Liver (tissue), 8 donors: ENCODE measurements at regions not wholly inside any gene's neighbourhood (a gene's known extent, or its start where the extent isn't known, plus 50 kb on each side); places are given as distances from the start of the nearest gene placed in this dataset.

Source experiments
- DNase-seq: peaks from one replicate; pipeline ENCODE4 v3.0.0-alpha.2; 2017; ENCODE audit warnings: low spot score
- H3K27ac ChIP-seq, 2 donors: one replicate each; pipeline ENCODE4 v1.7.0; 2013; ENCODE audit warnings: inconsistent platforms in 2 of 2, low read length in 2 of 2, control low read depth in 1 of 2, low read depth in 1 of 2, mild to moderate bottlenecking in 1 of 2
- H3K27me3 ChIP-seq, 4 donors: one replicate each; pipeline versions ENCODE4 v1.6.1 to v1.7.0; 2013; ENCODE audit warnings: low read length in 3 of 4, inconsistent platforms in 1 of 4, mild to moderate bottlenecking in 1 of 4, moderate library complexity in 1 of 4; ENCODE audit not compliant: control insufficient read depth in 4 of 4, insufficient read depth in 4 of 4
- H3K36me3 ChIP-seq, 4 donors: one replicate each; pipeline versions ENCODE4 v1.6.1 to v1.7.0; 2013; ENCODE audit warnings: low read length in 3 of 4, mild to moderate bottlenecking in 3 of 4, low read depth in 1 of 4, moderate library complexity in 1 of 4; ENCODE audit not compliant: control insufficient read depth in 4 of 4, insufficient read depth in 3 of 4
- H3K4me1 ChIP-seq, 4 donors: one replicate each; pipeline versions ENCODE4 v1.6.1 to v1.7.0; 2013; ENCODE audit warnings: low read length in 3 of 4, mild to moderate bottlenecking in 3 of 4, moderate library complexity in 1 of 4; ENCODE audit not compliant: control insufficient read depth in 4 of 4, insufficient read depth in 4 of 4
- H3K4me3 ChIP-seq, 3 donors: one replicate each; pipeline versions ENCODE4 v1.6.1 to v1.7.0; 2013; ENCODE audit warnings: low read length in 3 of 3, control low read depth in 1 of 3, low read depth in 1 of 3, mild to moderate bottlenecking in 1 of 3
- H3K9ac ChIP-seq, 2 donors: one replicate each; pipeline ENCODE4 v1.7.0; 2013; ENCODE audit warnings: low read length in 2 of 2, mild to moderate bottlenecking in 2 of 2, moderate library complexity in 2 of 2, control low read depth in 1 of 2, low read depth in 1 of 2
- H3K9me3 ChIP-seq, 4 donors: one replicate each; pipeline versions ENCODE4 v1.6.1 to v1.7.0; 2013; ENCODE audit warnings: low read length in 3 of 4; ENCODE audit not compliant: control insufficient read depth in 4 of 4
- FOXA1 ChIP-seq: IDR thresholded peaks from 2 replicates; pipeline ENCODE4 v1.6.1; 2016; ENCODE audit warnings: antibody characterized with exemption
- FOXA2 ChIP-seq: IDR thresholded peaks from 2 replicates; pipeline ENCODE4 v1.6.1; 2016; ENCODE audit warnings: antibody characterized with exemption
- HNF4A ChIP-seq, 2 donors: conservative IDR thresholded peaks; 2 replicates each; pipeline ENCODE4 v1.6.1; 2016; ENCODE audit warnings: antibody characterized with exemption in 2 of 2, mild to moderate bottlenecking in 2 of 2
- HNF4G ChIP-seq: IDR thresholded peaks from 2 replicates; pipeline ENCODE4 v1.6.1; 2016; ENCODE audit warnings: antibody characterized with exemption
- NR2F2 ChIP-seq: IDR thresholded peaks from 2 replicates; pipeline ENCODE4 v1.6.1; 2016; ENCODE audit warnings: antibody characterized with exemption
- RAD21 ChIP-seq, 2 donors: IDR thresholded peaks; 2 replicates each; pipeline ENCODE4 v1.6.1; 2016; ENCODE audit warnings: antibody characterized with exemption in 2 of 2, mild to moderate bottlenecking in 2 of 2
- RXRA ChIP-seq, 2 donors: IDR thresholded peaks; 2 replicates each; pipeline ENCODE4 v1.6.1; 2017 to 2018; ENCODE audit warnings: antibody characterized with exemption in 2 of 2, mild to moderate bottlenecking in 1 of 2
- SP1 ChIP-seq: IDR thresholded peaks from 2 replicates; pipeline ENCODE4 v1.6.1; 2018; ENCODE audit warnings: antibody characterized with exemption, mild to moderate bottlenecking
- TAF1 ChIP-seq: conservative IDR thresholded peaks from 2 replicates; pipeline ENCODE4 v1.6.1; 2016; ENCODE audit warnings: antibody characterized with exemption, mild to moderate bottlenecking
- YY1 ChIP-seq: IDR thresholded peaks from 2 replicates; pipeline ENCODE4 v1.6.1; 2016; ENCODE audit warnings: antibody characterized with exemption, mild to moderate bottlenecking
- WGBS: extraction: QIAGEN DNeasy Blood & Tissue Kit; methylation state at CpG from one replicate; pipeline ENCODE4 v1.1.7; 2013; 5-methylcytosine and 5-hydroxymethylcytosine counted together
- TF ChIP-seq, protein P1 (sequence below): IDR thresholded peaks from 2 replicates; pipeline ENCODE4 v1.6.1; 2016; ENCODE audit warnings: antibody characterized with exemption
- TF ChIP-seq, protein P2 (sequence below): fragments of 150-350 bp; IDR thresholded peaks from 2 replicates; pipeline ENCODE4 v1.5.1; 2017; ENCODE audit warnings: improper control_type of control experiment, low read depth, low read length; ENCODE audit not compliant: missing input control
- TF ChIP-seq, protein P3 (sequence below): IDR thresholded peaks from 2 replicates; pipeline ENCODE4 v1.6.1; 2016; ENCODE audit warnings: antibody characterized with exemption
- TF ChIP-seq, protein P4 (sequence below): IDR thresholded peaks from 2 replicates; pipeline ENCODE4 v1.6.1; 2016; ENCODE audit warnings: antibody characterized with exemption
- TF ChIP-seq, protein P5 (sequence below): IDR thresholded peaks from 2 replicates; pipeline ENCODE4 v1.6.1; 2016; ENCODE audit warnings: antibody characterized with exemption, mild to moderate bottlenecking
- donor health status: healthy.
- donor health status: healthy.
- donor health status: healthy.
- donor health status: healthy.
- donor health status: healthy.

DNA sequence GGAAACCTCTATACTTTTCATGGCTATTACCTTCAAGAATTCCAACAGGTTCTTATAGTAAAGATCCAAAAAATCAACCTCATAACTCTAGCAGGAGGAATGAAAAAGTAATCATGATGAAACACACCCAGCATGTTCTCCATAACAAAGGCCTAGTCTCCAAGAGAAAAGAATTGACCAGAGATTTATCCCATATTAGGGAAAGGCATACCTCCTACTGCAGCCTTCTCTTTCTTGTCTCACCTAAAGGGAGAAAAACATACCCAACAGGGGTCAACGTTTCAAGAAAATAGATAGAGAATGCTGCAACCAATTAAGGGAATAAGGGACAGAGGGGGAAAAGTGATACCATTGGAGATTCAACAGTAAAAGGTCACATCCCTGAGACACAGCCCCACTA, 262.5 kb downstream of the FRK start (continued):
- TF ChIP-seq FOXA2: no peak
- TF ChIP-seq YY1: no peak
- TF ChIP-seq TAF1: no peak

DNA sequence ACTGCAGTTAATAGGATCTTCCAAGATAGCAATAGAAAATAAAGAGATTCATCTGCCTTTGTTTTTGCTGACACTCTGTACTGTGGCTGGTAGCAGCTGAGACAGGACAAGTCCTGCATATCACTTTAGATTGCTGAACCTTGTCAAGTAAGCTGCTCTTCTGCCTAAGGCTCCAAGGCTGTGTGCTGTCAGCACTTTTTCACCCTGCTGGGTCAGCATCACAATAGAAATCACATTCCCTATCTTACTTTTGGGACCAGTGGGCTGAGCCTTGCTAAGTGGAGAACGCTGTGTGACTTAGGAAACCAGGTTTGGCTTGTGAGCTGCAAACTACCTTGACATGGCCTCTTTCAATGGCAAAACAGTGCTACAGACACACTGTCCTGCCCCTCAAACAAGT, 263.9 kb downstream of the FRK start:
- Histone ChIP-seq H3K27ac (no peak overlapping the region), H3K9ac (no peak overlapping the region), H3K27me3 (no peaks in the 10 kb centered on the region), H3K4me3 (no peak overlapping the region), H3K4me1 (no peaks in the 10 kb centered on the region), H3K36me3 (no peaks in the 10 kb centered on the region), H3K9me3 (no peaks in the 10 kb centered on the region)
- WGBS: 80% methylated on average over 1 of the region's 1 CpG
- TF ChIP-seq TAF1 (no peak), HNF4G (no peak), NR2F2 (no peak)
- TF ChIP-seq, protein P1, sequence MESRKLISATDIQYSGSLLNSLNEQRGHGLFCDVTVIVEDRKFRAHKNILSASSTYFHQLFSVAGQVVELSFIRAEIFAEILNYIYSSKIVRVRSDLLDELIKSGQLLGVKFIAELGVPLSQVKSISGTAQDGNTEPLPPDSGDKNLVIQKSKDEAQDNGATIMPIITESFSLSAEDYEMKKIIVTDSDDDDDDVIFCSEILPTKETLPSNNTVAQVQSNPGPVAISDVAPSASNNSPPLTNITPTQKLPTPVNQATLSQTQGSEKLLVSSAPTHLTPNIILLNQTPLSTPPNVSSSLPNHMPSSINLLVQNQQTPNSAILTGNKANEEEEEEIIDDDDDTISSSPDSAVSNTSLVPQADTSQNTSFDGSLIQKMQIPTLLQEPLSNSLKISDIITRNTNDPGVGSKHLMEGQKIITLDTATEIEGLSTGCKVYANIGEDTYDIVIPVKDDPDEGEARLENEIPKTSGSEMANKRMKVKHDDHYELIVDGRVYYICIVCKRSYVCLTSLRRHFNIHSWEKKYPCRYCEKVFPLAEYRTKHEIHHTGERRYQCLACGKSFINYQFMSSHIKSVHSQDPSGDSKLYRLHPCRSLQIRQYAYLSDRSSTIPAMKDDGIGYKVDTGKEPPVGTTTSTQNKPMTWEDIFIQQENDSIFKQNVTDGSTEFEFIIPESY: no peak
- TF ChIP-seq, protein P2, sequence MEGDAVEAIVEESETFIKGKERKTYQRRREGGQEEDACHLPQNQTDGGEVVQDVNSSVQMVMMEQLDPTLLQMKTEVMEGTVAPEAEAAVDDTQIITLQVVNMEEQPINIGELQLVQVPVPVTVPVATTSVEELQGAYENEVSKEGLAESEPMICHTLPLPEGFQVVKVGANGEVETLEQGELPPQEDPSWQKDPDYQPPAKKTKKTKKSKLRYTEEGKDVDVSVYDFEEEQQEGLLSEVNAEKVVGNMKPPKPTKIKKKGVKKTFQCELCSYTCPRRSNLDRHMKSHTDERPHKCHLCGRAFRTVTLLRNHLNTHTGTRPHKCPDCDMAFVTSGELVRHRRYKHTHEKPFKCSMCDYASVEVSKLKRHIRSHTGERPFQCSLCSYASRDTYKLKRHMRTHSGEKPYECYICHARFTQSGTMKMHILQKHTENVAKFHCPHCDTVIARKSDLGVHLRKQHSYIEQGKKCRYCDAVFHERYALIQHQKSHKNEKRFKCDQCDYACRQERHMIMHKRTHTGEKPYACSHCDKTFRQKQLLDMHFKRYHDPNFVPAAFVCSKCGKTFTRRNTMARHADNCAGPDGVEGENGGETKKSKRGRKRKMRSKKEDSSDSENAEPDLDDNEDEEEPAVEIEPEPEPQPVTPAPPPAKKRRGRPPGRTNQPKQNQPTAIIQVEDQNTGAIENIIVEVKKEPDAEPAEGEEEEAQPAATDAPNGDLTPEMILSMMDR: no peak
- TF ChIP-seq, protein P3, sequence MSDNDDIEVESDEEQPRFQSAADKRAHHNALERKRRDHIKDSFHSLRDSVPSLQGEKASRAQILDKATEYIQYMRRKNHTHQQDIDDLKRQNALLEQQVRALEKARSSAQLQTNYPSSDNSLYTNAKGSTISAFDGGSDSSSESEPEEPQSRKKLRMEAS: no peak
- DNase-seq: no peak

DNA sequence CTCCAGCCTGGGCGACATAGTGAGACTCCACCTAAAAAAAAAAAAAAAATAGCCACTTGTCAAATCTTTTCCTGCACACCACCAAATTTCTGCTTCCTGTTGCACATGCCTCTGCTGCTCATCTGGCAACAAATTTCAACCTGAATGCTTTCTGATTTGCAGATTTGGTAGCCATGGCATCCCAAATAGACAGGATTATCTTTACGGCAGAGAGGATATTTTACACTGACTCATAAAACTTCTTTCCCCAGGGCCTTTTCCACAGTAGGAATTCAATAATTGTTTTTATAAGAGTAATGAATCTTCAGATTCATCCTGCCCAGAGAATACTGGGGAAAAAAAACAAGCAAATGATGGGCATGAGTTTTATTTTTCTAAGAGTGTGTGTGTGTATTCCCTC, 264.6 kb downstream of the FRK start:
- H3K27ac ChIP-seq: no peak overlapping the region
- TF ChIP-seq FOXA1: no peak
- TF ChIP-seq, protein P4, sequence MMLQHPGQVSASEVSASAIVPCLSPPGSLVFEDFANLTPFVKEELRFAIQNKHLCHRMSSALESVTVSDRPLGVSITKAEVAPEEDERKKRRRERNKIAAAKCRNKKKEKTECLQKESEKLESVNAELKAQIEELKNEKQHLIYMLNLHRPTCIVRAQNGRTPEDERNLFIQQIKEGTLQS: no peak
- H3K36me3 ChIP-seq: no peaks in the 10 kb centered on the region
- no peaks in the 10 kb centered on the region for H3K27me3 ChIP-seq
- H3K4me1 ChIP-seq: no peaks in the 10 kb centered on the region
- WGBS: 91% methylated on average over 2 of the region's 2 CpGs
- no peak overlapping the region for H3K4me3 ChIP-seq
- H3K9ac ChIP-seq: no peak overlapping the region
- no peak for DNase-seq
- no peaks in the 10 kb centered on the region for H3K9me3 ChIP-seq

DNA sequence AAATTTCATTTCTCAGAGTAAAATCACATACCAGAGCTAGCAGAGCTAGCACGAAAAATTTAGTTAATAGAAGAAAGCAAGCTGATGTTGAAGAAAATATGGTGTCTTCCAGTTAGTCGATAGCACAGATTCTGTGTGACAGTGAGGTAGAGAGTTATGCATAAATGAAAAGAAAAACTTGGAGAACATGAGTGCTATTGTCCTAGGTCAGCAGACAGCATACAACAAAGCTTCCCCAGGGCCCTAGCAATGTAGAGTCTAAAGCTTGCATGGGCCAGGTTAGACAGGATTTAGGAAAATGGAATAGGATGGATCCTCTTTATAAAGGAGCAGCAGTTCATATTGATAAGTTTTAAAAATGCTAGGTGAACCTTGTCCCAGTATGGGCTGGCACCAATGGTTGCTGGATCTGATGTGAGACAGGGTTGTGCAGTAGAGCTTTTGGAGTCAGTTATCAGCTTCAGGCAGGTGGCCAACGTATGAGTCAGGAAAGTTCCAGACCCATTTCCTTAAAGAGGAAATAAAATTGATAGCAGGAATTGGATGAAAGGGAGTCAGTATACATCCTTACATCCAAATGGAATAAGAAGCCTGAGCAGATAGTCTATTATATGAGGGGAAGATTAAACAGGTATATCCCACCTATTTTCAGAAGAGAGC, 277.2 kb downstream of the FRK start:
- H3K36me3 ChIP-seq: no peaks in the 10 kb centered on the region
- no peaks in the 10 kb centered on the region for H3K27me3 ChIP-seq
- DNase-seq: no peak
- 64% methylated on average over 3 of the region's 3 CpGs for WGBS
- no peak overlapping the region for H3K9ac ChIP-seq
- H3K4me1 ChIP-seq: peaks cover 0 to 15% (median 4%) of the 10 kb centered on the region in 4 donors
- H3K9me3 ChIP-seq: no peaks in the 10 kb centered on the region
- H3K4me3 ChIP-seq: no peak overlapping the region
- H3K27ac ChIP-seq: peak overlapping the region; percentile 16 to 18
- TF ChIP-seq HNF4A (conservative IDR thresholded peaks at IDR 0.05) (peak; percentile 30 to 59), RXRA (IDR thresholded peaks at IDR 0.05) (peak; percentile 18 to 57), FOXA1 (no peak), SP1 (peak; percentile 46), NR2F2 (no peak), RAD21 (IDR thresholded peaks at IDR 0.05) (peak in 1 of 2 donors; percentile 28), YY1 (peak; percentile 77)
- TF ChIP-seq, protein P3: peak; percentile 84
- TF ChIP-seq, protein P2: no peak
- TF ChIP-seq, protein P5, sequence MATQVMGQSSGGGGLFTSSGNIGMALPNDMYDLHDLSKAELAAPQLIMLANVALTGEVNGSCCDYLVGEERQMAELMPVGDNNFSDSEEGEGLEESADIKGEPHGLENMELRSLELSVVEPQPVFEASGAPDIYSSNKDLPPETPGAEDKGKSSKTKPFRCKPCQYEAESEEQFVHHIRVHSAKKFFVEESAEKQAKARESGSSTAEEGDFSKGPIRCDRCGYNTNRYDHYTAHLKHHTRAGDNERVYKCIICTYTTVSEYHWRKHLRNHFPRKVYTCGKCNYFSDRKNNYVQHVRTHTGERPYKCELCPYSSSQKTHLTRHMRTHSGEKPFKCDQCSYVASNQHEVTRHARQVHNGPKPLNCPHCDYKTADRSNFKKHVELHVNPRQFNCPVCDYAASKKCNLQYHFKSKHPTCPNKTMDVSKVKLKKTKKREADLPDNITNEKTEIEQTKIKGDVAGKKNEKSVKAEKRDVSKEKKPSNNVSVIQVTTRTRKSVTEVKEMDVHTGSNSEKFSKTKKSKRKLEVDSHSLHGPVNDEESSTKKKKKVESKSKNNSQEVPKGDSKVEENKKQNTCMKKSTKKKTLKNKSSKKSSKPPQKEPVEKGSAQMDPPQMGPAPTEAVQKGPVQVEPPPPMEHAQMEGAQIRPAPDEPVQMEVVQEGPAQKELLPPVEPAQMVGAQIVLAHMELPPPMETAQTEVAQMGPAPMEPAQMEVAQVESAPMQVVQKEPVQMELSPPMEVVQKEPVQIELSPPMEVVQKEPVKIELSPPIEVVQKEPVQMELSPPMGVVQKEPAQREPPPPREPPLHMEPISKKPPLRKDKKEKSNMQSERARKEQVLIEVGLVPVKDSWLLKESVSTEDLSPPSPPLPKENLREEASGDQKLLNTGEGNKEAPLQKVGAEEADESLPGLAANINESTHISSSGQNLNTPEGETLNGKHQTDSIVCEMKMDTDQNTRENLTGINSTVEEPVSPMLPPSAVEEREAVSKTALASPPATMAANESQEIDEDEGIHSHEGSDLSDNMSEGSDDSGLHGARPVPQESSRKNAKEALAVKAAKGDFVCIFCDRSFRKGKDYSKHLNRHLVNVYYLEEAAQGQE: peak; percentile 39
